ENCODE measurements at regions not wholly inside any gene's neighbourhood (a gene's known extent, or its start where the extent isn't known, plus 50 kb on each side); places are given as distances from the start of the nearest gene placed in this dataset. TPM values are rescaled to one million over a fixed set of nuclear protein-coding genes. Genes with fewer than 3 reads are reported as not detected.
"Not testable (repeated sequence)": the region's sequence is repeated elsewhere in the genome, so short reads cannot be mapped to it uniquely, and the experiment has no call there.

DNA sequence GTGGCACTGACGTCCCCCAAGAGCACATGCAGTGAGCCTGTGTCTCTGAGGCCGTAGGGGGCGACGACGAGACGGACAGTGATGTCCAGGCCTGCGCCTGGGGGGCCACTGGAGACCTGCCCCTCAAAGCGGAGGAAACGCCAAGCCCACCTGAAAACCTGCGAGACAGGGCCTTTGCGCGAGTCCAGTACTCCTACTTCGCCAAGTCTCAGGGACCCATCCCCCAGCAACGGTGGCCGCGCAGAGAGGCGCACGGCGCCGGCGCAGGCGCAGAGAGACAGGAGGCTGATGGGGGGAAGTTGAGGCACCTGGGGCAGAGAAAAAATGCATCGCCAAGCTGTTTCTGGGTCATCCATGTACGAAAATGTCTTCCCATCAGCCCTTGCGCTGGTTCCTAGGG is 1580.6 kb downstream of the FOXD4L5 start:
- H3K27ac ChIP-seq (ENCODE audit: low read length in 2 of 2); H3K4me1 ChIP-seq (ENCODE audit: control insufficient read depth in 2 of 2, insufficient read depth in 2 of 2, low read length in 2 of 2); H3K4me3 Mint-ChIP-seq; POLR2A ChIA-PET; intact Hi-C loops (cut with micrococcal nuclease); CTCF ChIA-PET; H3K9ac ChIP-seq (ENCODE audit: low read length); H3K27me3 ChIP-seq (replicated peaks in 1 of 4; ENCODE audit: control extremely low read depth in 1 of 4, control insufficient read depth in 3 of 4, insufficient read depth in 4 of 4, low read length in 3 of 4); H3K79me2 ChIP-seq (ENCODE audit: control insufficient read depth, insufficient read depth, low read length); H4K20me1 ChIP-seq (ENCODE audit: control insufficient read depth, insufficient read depth, low read length, poor library complexity, severe bottlenecking); H3K4me3 ChIP-seq (ENCODE audit: control extremely low read depth in 1 of 5, extremely low read depth in 1 of 5, insufficient read depth in 1 of 5, low read depth in 2 of 5, low read length in 4 of 5); H3K27me3 Mint-ChIP-seq; H3K27ac Mint-ChIP-seq; H3K4me2 ChIP-seq (replicated peaks; ENCODE audit: low read depth, low read length, poor library complexity, severe bottlenecking); H3K4me1 Mint-ChIP-seq; H2AFZ ChIP-seq (ENCODE audit: insufficient read depth, low read depth, low read length, poor library complexity, severe bottlenecking); H3K36me3 ChIP-seq (replicated peaks in 1 of 2; ENCODE audit: control extremely low read depth in 1 of 2, control insufficient read depth in 1 of 2, extremely low read depth in 1 of 2, insufficient read depth in 2 of 2, low read length in 1 of 2); ATAC-seq (ENCODE audit: low read depth); DNase-seq; H3K9me3 Mint-ChIP-seq (ENCODE audit: insufficient read depth): not testable (repeated sequence)
- 83% methylated on average over 16 of the region's 25 CpGs for WGBS (ENCODE audit: insufficient coverage)
- peaks cover 0 to 46% (median 0%) of the 10 kb centered on the region in 3 donors for H3K9me3 ChIP-seq (ENCODE audit: control extremely low read depth in 1 of 3, control insufficient read depth in 2 of 3, insufficient read depth in 1 of 3, low read length in 2 of 3)

DNA sequence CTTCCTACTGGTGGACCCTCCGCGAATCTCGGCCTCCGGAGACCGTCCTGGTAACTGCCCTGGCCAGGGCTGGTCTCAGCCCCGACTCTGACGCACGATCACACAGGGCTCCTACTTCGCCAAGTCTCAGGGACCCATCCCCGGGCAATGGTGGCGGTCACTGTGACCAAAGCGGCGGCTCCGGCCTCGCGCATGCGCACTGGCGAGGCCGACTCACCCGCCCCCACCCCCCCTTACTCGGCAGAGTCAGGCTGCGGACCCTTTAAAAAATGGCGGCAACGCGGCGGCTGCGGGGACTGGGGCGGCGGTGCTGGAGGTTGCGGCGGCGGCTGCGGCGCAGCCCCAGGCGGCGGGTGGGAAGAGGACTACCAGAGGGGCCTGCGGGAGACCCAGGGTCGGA is 1581.3 kb downstream of the FOXD4L5 start:
- H3K4me1 ChIP-seq (ENCODE audit: control insufficient read depth in 2 of 2, insufficient read depth in 2 of 2, low read length in 2 of 2); ATAC-seq (ENCODE audit: low read depth); H3K4me3 ChIP-seq (ENCODE audit: control extremely low read depth in 1 of 5, extremely low read depth in 1 of 5, insufficient read depth in 1 of 5, low read depth in 2 of 5, low read length in 4 of 5); H3K27ac Mint-ChIP-seq; H3K27ac ChIP-seq (ENCODE audit: low read length in 2 of 2); H2AFZ ChIP-seq (ENCODE audit: insufficient read depth, low read depth, low read length, poor library complexity, severe bottlenecking); H3K79me2 ChIP-seq (ENCODE audit: control insufficient read depth, insufficient read depth, low read length); H3K27me3 ChIP-seq (replicated peaks in 1 of 4; ENCODE audit: control extremely low read depth in 1 of 4, control insufficient read depth in 3 of 4, insufficient read depth in 4 of 4, low read length in 3 of 4); intact Hi-C loops (cut with micrococcal nuclease); H3K36me3 ChIP-seq (replicated peaks in 1 of 2; ENCODE audit: control extremely low read depth in 1 of 2, control insufficient read depth in 1 of 2, extremely low read depth in 1 of 2, insufficient read depth in 2 of 2, low read length in 1 of 2); H3K4me2 ChIP-seq (replicated peaks; ENCODE audit: low read depth, low read length, poor library complexity, severe bottlenecking); H3K27me3 Mint-ChIP-seq; CTCF ChIA-PET; H3K4me1 Mint-ChIP-seq; H3K9me3 Mint-ChIP-seq (ENCODE audit: insufficient read depth); H3K9ac ChIP-seq (ENCODE audit: low read length); POLR2A ChIA-PET; H3K4me3 Mint-ChIP-seq; H4K20me1 ChIP-seq (ENCODE audit: control insufficient read depth, insufficient read depth, low read length, poor library complexity, severe bottlenecking): not testable (repeated sequence)
- peak; percentile 17 for DNase-seq
- peaks cover 0 to 44% (median 0%) of the 10 kb centered on the region in 3 donors for H3K9me3 ChIP-seq (ENCODE audit: control extremely low read depth in 1 of 3, control insufficient read depth in 2 of 3, insufficient read depth in 1 of 3, low read length in 2 of 3)
- WGBS (ENCODE audit: insufficient coverage) = 66% methylated on average over 9 of the region's 38 CpGs

DNA sequence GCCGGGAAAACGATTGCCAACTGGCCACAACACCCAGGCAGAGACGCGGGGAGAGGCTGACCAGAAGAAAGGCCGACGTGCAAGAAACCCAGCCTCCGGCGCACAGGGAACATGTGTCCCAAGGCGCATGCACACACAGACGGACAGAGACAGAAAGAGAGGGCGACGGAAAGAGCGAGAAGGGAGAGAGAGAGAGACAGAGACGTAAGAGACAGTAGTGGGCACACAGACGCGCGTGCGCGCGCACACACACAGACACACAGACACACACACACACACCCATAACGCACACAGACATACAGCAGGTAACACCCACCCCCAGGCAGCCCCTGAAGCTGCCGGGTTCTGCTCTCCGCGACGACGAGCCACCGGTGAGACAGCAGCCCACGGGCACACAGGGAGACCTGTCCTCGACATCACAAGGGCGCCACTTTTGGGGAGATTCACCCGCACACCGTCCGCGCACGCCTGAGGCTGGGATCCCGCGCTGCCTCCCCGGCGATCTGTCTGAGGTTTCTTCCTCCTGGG is 1581.8 kb downstream of the FOXD4L5 start:
- DNase-seq; H3K27ac ChIP-seq (ENCODE audit: low read length in 2 of 2); H3K4me2 ChIP-seq (replicated peaks; ENCODE audit: low read depth, low read length, poor library complexity, severe bottlenecking); H3K27me3 ChIP-seq (replicated peaks in 1 of 4; ENCODE audit: control extremely low read depth in 1 of 4, control insufficient read depth in 3 of 4, insufficient read depth in 4 of 4, low read length in 3 of 4); H2AFZ ChIP-seq (ENCODE audit: insufficient read depth, low read depth, low read length, poor library complexity, severe bottlenecking); ATAC-seq (ENCODE audit: low read depth); H3K9ac ChIP-seq (ENCODE audit: low read length); H3K4me1 ChIP-seq (ENCODE audit: control insufficient read depth in 2 of 2, insufficient read depth in 2 of 2, low read length in 2 of 2); H3K79me2 ChIP-seq (ENCODE audit: control insufficient read depth, insufficient read depth, low read length); H3K9me3 Mint-ChIP-seq (ENCODE audit: insufficient read depth); intact Hi-C loops (cut with micrococcal nuclease); H3K4me3 ChIP-seq (ENCODE audit: control extremely low read depth in 1 of 5, extremely low read depth in 1 of 5, insufficient read depth in 1 of 5, low read depth in 2 of 5, low read length in 4 of 5); H3K4me1 Mint-ChIP-seq; H3K27ac Mint-ChIP-seq; CTCF ChIA-PET; H3K4me3 Mint-ChIP-seq; H3K36me3 ChIP-seq (replicated peaks in 1 of 2; ENCODE audit: control extremely low read depth in 1 of 2, control insufficient read depth in 1 of 2, extremely low read depth in 1 of 2, insufficient read depth in 2 of 2, low read length in 1 of 2); H4K20me1 ChIP-seq (ENCODE audit: control insufficient read depth, insufficient read depth, low read length, poor library complexity, severe bottlenecking); POLR2A ChIA-PET; H3K27me3 Mint-ChIP-seq: not testable (repeated sequence)
- H3K9me3 ChIP-seq (ENCODE audit: control extremely low read depth in 1 of 3, control insufficient read depth in 2 of 3, insufficient read depth in 1 of 3, low read length in 2 of 3) = peaks cover 0 to 40% (median 0%) of the 10 kb centered on the region in 3 donors
- WGBS (ENCODE audit: insufficient coverage) = 78% methylated on average over 7 of the region's 39 CpGs

Small RNA genes in the stretch of these regions (small RNA-seq; reads per million reads assigned to genes)
- gene MIR4477B (ENCODE audit: insufficient read length, low read depth, low replicate concordance) (not detected), gene PTGER4P3 (ENCODE audit: insufficient read length, low read depth, low replicate concordance) (not detected), gene RNA5SP284 (ENCODE audit: insufficient read length, low read depth, low replicate concordance) (not detected)
